K562 (cell line): ENCODE measurements at regions not wholly inside any gene's neighbourhood (a gene's known extent, or its start where the extent isn't known, plus 50 kb on each side); places are given as distances from the start of the nearest gene placed in this dataset.

ENCODE experiments used
- ATAC-seq: fragments of 200-7000 bp; cut with Tn5 transposase; 3 replicates; pipeline ENCODE4 v1.9.1; 2020; ENCODE audit warnings: moderate library complexity
- BruUV-seq: library from RNA; stranded (reverse); fragments of 400-500 nt; replicated peaks from 2 replicates; lab custom pipeline; 2021; lab: Mats Ljungman, UMichigan
- CTCF ChIA-PET: fragments of 300-600 bp; formaldehyde crosslinking; extraction: SDS; loops from one replicate; lab custom pipeline; 2021; ENCODE audit warnings: low intra/inter-chr PET ratio; lab: Yijun Ruan, JAX
- POLR2A ChIA-PET: fragments of 300-600, 350-650 bp; sonication (Branson Sonifier 250); formaldehyde crosslinking; extraction: SDS; loops from one replicate; lab custom pipeline; 2021; ENCODE audit warnings: antibody characterized with exemption, inconsistent platforms; lab: Yijun Ruan, JAX
- DNase-seq, 4 experiments: peaks; one replicate each; pipeline versions ENCODE4 v3.0.0 to v3.0.0-alpha.2; 2011 to 2018; ENCODE audit warnings: low spot score in 3 of 4, mixed read lengths in 3 of 4; ENCODE audit errors: extremely low read depth in 1 of 4
- FAIRE-seq: peaks from 2 replicates; lab custom pipeline; 2011; peaks lifted over from hg19 to GRCh38; lab: Jason Lieb, UNC
- H2AFZ ChIP-seq: 2 replicates; pipeline ENCODE4 v1.6.0; 2011; ENCODE audit warnings: low read depth, low read length, control low read depth, inconsistent platforms
- H3K27ac ChIP-seq: fragments of 200-600 bp; 3 replicates; pipeline ENCODE4 v1.8.0; 2011; ENCODE audit warnings: low read depth, mild to moderate bottlenecking, control low read depth, inconsistent platforms, low read length, moderate library complexity, mixed read lengths; ENCODE audit errors: extremely low read depth
- H3K27me3 ChIP-seq, 2 experiments: fragments of 300-600 bp in 1 of 2; 2 replicates in 1 of 2; 3 replicates in 1 of 2; pipeline versions ENCODE4 v1.6.0 to v1.8.0; 2011; ENCODE audit warnings: inconsistent platforms in 2 of 2, low read length in 2 of 2, mild to moderate bottlenecking in 1 of 2, mixed read lengths in 1 of 2, moderate library complexity in 1 of 2; ENCODE audit not compliant: control insufficient read depth in 2 of 2, insufficient read depth in 2 of 2
- H3K36me3 ChIP-seq: fragments of 300-600 bp; 3 replicates; pipeline ENCODE4 v1.8.0; 2011; ENCODE audit warnings: mild to moderate bottlenecking, low read length, inconsistent platforms; ENCODE audit not compliant: control insufficient read depth, insufficient read depth
- H3K4me1 ChIP-seq, 2 experiments: fragments of 200-600 bp in 1 of 2; replicated peaks in 1 of 2; 2 replicates in 1 of 2; 3 replicates in 1 of 2; pipeline versions ENCODE4 v1.5.1 to v1.8.0; 2011; ENCODE audit warnings: inconsistent platforms in 2 of 2, low read length in 2 of 2, mild to moderate bottlenecking in 1 of 2, mixed read lengths in 1 of 2, moderate library complexity in 1 of 2; ENCODE audit not compliant: control insufficient read depth in 2 of 2, insufficient read depth in 2 of 2
- H3K4me2 ChIP-seq: 2 replicates; pipeline ENCODE4 v1.6.1; 2011; ENCODE audit warnings: low read length, control low read depth, inconsistent platforms, mixed read lengths; ENCODE audit not compliant: insufficient read depth
- H3K4me3 ChIP-seq: fragments of 200-600 bp; sonication (generic), shearing (Covaris generic); 2 replicates; pipeline ENCODE4 v1.5.1; 2016; ENCODE audit warnings: control low read depth, inconsistent platforms
- H3K79me2 ChIP-seq: fragments of 200-600 bp; 3 replicates; pipeline ENCODE4 v1.8.0; 2011; ENCODE audit warnings: low read length, inconsistent platforms; ENCODE audit not compliant: control insufficient read depth, insufficient read depth
- H3K9ac ChIP-seq, 2 experiments: 2 replicates each; pipeline versions ENCODE4 v1.6.0 to v1.6.1; 2011; ENCODE audit warnings: low read depth in 2 of 2, low read length in 2 of 2, control low read depth in 1 of 2, inconsistent platforms in 1 of 2, mild to moderate bottlenecking in 1 of 2, mixed read lengths in 1 of 2; ENCODE audit not compliant: insufficient read depth in 1 of 2
- H3K9me1 ChIP-seq: one replicate; pipeline ENCODE4 v1.6.0; 2011; ENCODE audit warnings: inconsistent platforms, mild to moderate bottlenecking, low read length, moderate library complexity; ENCODE audit not compliant: control insufficient read depth, insufficient read depth
- H3K9me3 ChIP-seq: replicated peaks from 2 replicates; pipeline ENCODE4 v1.5.1; 2011; ENCODE audit warnings: low read depth, low read length, inconsistent platforms; ENCODE audit not compliant: control insufficient read depth, insufficient read depth
- H4K20me1 ChIP-seq: replicated peaks from 2 replicates; pipeline ENCODE4 v1.6.1; 2011; ENCODE audit warnings: low read length, inconsistent platforms, mixed read lengths; ENCODE audit not compliant: control insufficient read depth, insufficient read depth
- BACH1 ChIP-seq: fragments of 200-800 bp; sonication (Bioruptor generic); IDR thresholded peaks from 2 replicates; pipeline ENCODE4 v1.6.1; 2016; ENCODE audit warnings: missing genetic modification characterization, missing compliant biosample characterization
- BRD4 ChIP-seq: fragments of 200-600 bp; sonication (generic); IDR thresholded peaks from 2 replicates; pipeline ENCODE4 v1.6.1; 2017; ENCODE audit warnings: inconsistent platforms
- CBX2 ChIP-seq: fragments of 200-600 bp; sonication (generic); IDR thresholded peaks from one replicate; pipeline ENCODE4 v1.6.1; 2012; ENCODE audit warnings: mild to moderate bottlenecking, low read length, inconsistent platforms; ENCODE audit not compliant: insufficient read depth, poor library complexity, severe bottlenecking
- CC2D1A ChIP-seq: fragments of 450-650 bp; IDR thresholded peaks from 2 replicates; pipeline ENCODE4 v1.6.1; 2017; ENCODE audit warnings: mild to moderate bottlenecking
- HNRNPLL ChIP-seq: fragments of 200-400 bp; formaldehyde crosslinking; IDR thresholded peaks from 2 replicates; pipeline ENCODE4 v1.6.1; 2017; ENCODE audit warnings: low read length, low read depth, mild to moderate bottlenecking; ENCODE audit not compliant: poor library complexity, severe bottlenecking
- KDM5B ChIP-seq: fragments of 200-600 bp; sonication (generic); IDR thresholded peaks from 2 replicates; pipeline ENCODE4 v1.6.1; 2012; ENCODE audit warnings: low read depth, mild to moderate bottlenecking, moderate library complexity, low read length, control low read depth, inconsistent platforms; ENCODE audit not compliant: insufficient replicate concordance
- LEF1 ChIP-seq: fragments of 450-650 bp; IDR thresholded peaks from 2 replicates; pipeline ENCODE4 v1.6.1; 2016; ENCODE audit warnings: mild to moderate bottlenecking
- POLR2A ChIP-seq: fragments of 450-650 bp; conservative IDR thresholded peaks from 2 replicates; pipeline ENCODE4 v1.6.1; 2016
- TAF1 ChIP-seq: IDR thresholded peaks from 2 replicates; pipeline ENCODE4 v1.6.1; 2011; ENCODE audit warnings: mild to moderate bottlenecking, low read length, moderate library complexity; ENCODE audit not compliant: insufficient read depth, control insufficient read depth, severe bottlenecking; ENCODE audit errors: extremely low read depth
- ZNF134 ChIP-seq: fragments of 250-450 bp; sonication (Bioruptor Pico); conservative IDR thresholded peaks from 2 replicates; pipeline ENCODE4 v1.4.0; 2020
- ZNF384 ChIP-seq: IDR thresholded peaks from 2 replicates; pipeline ENCODE4 v1.6.1; 2012; ENCODE audit warnings: low read depth, low read length, improper control_type of control experiment
- WGBS: fragments of 100-300 bp; shearing (Covaris generic); methylation state at CpG from one replicate; pipeline ENCODE4 v1.1.6; 2016; ENCODE audit warnings: low coverage, mixed read lengths; ENCODE audit not compliant: insufficient coverage; ENCODE audit errors: missing lambda C conversion rate; 5-methylcytosine and 5-hydroxymethylcytosine counted together
- in situ Hi-C: fragments of 300-500 bp; cut with MboI; formaldehyde crosslinking; loops from 4 replicates; pipeline ENCODE4 v1.15.0; 2018; ENCODE audit warnings: inconsistent platforms, mixed read lengths
- intact Hi-C: fragments of 100-400 bp; cut with micrococcal nuclease; formaldehyde crosslinking; loops from 2 replicates; pipeline ENCODE4 v1.14.2; 2022
- TF ChIP-seq, protein P1 (sequence below): sonication (generic); formaldehyde crosslinking; IDR thresholded peaks from 2 replicates; pipeline ENCODE4 v1.8.0; 2022; ENCODE audit warnings: mild to moderate bottlenecking, missing genetic modification reagents
- TF ChIP-seq, protein P2 (sequence below): fragments of 450-650 bp; IDR thresholded peaks from 2 replicates; pipeline ENCODE4 v1.6.1; 2014; ENCODE audit warnings: low read depth, mild to moderate bottlenecking, moderate library complexity, borderline replicate concordance

DNA sequence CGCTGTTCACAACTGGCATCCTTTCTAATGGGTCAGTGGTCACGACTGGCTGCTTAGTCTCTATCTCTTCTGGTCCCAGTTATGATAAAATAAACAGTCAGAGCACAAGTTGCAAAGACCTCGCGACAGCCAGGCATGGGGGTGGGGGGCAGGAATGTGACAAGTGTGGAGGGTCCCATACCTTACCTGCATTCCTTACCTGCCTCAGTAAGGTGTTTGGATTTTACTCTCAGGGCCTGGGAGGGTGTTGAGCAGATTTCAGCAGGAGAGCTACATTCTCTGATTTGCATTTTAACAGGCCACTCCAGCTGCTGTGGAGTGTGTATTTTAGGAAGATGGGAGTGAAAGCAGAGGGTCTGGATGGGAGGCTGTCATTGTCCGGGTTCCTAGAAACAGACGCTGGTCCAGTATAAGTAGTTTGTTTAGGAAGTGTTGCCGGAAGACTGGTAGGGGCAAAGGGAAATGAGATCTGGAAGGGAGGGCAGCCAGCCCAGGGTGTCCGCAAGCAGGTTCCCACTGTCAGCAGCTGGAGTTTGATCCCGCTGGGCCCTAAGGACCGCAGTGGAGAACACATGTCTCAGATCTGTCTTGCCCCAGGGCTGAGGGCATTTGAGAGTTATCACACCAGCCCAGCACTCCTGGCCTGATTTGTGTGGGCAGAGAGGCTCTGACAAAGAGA is 920.0 kb downstream of the UQCRFS1 start:
- H3K27me3 ChIP-seq, result no peaks in the 10 kb centered on the region
- in situ Hi-C loops (no loop called here), intact Hi-C loops (no loop called here)
- H2AFZ ChIP-seq, result no peak overlapping the region
- no peak overlapping the region for H3K27ac ChIP-seq
- H3K4me1 ChIP-seq, result no peaks in the 10 kb centered on the region
- no peaks in the 10 kb centered on the region for H3K9me3 ChIP-seq
- FAIRE-seq, result no peak
- no peaks in the 10 kb centered on the region for H3K79me2 ChIP-seq
- BruUV-seq, result no TSS peak
- no peak overlapping the region for H3K4me3 ChIP-seq
- 3% methylated on average over 10 of the region's 10 CpGs for WGBS
- no peak for DNase-seq
- ChIA-PET CTCF (no interaction called here), POLR2A (no interaction called here)
- no peak overlapping the region for H3K9ac ChIP-seq
- no peaks in the 10 kb centered on the region for H4K20me1 ChIP-seq
- ATAC-seq, result no peak
- no peak overlapping the region for H3K4me2 ChIP-seq
- no peaks in the 10 kb centered on the region for H3K36me3 ChIP-seq
- H3K9me1 ChIP-seq, result no peaks in the 10 kb centered on the region
- TF ChIP-seq BRD4, result no peak
- TF ChIP-seq, protein P1, sequence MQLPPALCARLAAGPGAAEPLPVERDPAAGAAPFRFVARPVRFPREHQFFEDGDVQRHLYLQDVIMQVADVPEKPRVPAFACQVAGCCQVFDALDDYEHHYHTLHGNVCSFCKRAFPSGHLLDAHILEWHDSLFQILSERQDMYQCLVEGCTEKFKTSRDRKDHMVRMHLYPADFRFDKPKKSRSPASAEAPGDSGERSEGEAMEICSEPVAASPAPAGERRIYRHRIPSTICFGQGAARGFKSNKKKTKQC (CRISPR knock-in tag), result no peak
- no peak for TF ChIP-seq TAF1
- TF ChIP-seq CBX2, result no peak
- no peak for TF ChIP-seq ZNF384
- TF ChIP-seq POLR2A, result no peak
- TF ChIP-seq BACH1 (tag), result no peak
- no peak for TF ChIP-seq ZNF134
- no peak for TF ChIP-seq KDM5B
- TF ChIP-seq CC2D1A, result no peak
- TF ChIP-seq HNRNPLL, result no peak
- no peak for TF ChIP-seq LEF1
- TF ChIP-seq, protein P2, sequence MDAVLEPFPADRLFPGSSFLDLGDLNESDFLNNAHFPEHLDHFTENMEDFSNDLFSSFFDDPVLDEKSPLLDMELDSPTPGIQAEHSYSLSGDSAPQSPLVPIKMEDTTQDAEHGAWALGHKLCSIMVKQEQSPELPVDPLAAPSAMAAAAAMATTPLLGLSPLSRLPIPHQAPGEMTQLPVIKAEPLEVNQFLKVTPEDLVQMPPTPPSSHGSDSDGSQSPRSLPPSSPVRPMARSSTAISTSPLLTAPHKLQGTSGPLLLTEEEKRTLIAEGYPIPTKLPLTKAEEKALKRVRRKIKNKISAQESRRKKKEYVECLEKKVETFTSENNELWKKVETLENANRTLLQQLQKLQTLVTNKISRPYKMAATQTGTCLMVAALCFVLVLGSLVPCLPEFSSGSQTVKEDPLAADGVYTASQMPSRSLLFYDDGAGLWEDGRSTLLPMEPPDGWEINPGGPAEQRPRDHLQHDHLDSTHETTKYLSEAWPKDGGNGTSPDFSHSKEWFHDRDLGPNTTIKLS, result no peak
